NCI-H146 treated with DMSO at 0.1 percent for 48 hours (cell line): ENCODE measurements at regions not wholly inside any gene's neighbourhood (a gene's known extent, or its start where the extent isn't known, plus 50 kb on each side); places are given as distances from the start of the nearest gene placed in this dataset.

ENCODE experiments used
- DNase-seq: peaks from one replicate; lab custom pipeline; 2025; ENCODE audit not compliant: unreplicated experiment; lab: John Stamatoyannopoulos, UW

DNA sequence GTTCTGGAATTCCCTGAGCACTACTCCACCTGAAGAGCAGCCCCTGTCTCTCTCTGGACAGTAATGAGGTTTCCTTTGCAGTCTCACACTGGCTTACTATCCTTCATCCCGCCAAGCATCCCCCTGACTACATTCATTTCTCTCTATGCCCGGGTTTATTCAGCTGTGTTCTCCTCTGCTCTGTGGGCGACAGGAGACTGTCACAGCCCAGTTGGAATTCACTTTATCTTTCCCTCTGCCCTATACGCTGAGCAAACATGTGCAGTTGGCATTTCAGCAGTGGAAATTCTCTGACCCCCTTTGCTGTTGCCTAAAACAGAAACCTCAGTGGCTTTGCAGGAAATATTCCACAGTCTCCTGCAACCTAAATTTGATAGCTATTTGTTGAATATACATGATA is 83.5 kb upstream of the MAX start:
- DNase-seq: no peak

DNA sequence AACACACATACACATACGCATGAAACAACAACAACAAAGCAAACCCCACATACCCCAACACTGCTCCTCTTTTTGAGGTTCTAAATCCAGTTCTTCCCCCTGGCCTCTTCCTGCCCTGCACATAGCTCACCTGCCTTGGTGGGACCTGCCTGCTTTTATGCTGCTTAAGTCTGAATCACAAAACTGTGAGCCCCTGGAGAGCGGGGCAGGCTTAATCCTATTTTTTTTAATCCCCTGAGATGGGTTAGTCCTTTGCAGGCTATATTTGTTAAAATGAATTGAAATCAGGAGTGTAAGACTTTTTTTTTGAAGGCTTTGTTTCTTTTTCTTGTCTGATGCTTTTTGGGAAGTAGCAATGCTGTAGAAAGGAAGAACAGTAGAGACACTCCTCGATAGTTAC is 84.6 kb upstream of the MAX start:
- no peak for DNase-seq

DNA sequence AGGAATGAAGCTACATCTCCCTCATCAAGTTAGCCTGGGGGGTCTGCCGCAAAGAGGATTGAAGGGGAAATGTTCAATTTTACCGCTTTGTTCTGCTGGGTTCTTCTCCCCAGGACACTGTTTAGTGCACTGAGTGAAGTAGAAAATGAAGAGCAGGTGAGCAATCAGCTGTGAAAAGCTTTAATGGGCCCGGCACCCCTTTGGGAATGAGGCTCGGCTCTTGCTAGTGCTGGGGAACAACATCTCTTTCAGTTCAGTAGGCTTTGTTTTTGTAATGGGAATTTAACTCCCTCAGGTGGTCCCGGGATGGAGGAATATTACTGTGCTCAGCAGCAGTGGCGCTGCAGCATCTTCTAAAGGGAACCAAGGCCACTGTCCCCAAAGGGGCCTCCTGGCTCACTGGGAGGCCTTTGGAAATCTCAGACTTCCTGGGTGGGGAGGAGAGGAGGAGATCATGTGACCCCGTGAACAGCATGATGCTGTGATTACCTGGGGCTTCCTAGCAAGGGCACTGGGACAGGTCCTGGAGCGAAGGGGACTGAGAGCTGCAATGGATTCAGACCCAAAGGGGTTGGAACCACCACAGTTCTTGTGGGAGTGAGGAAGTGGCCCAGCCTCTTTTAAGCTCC is 85.2 kb upstream of the MAX start:
- no peak for DNase-seq

GRCh38 chr14:65190312-65190711 is 88.0 kb upstream of the MAX start:
- no peak for DNase-seq

GRCh38 chr14:65191716-65192115 is 89.4 kb upstream of the MAX start:
- DNase-seq: no peak

GRCh38 chr14:65192686-65193085 is 90.4 kb upstream of the MAX start:
- no peak for DNase-seq

- DNase-seq: no peak
Observed at GRCh38 chr14:65193916-65194590, 91.7 kb upstream of the MAX start.

DNA sequence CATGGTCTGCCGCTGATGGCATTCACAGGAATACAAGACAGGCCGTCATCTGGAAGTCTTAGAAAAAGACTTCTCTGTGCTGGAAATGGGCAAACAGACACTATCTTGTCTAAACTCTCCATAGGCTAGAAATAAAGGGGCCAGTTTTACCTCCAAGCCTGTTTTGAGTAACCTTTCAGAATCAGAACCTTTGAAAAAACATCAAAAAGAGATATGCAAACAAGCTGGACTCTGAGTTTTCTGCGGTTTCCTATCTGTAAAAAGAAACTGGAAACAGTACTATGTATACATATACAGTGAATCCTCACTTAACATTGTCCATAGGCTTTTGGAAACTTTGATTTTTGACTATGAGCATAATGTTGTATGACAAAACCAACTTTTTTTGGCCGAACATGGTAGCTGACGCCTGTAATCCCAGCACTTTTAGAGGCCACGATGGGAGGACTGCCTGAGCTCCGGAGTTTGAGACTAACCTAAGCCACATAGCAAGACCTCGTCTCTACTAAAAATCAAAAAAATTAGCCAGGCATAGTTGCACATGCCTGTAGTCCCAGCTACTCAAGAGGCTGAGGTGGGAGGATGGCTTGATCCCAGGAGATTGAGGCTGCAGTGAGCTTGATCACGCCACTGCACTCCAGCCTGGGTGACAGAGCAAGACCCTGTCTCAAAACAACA is 92.9 kb upstream of the MAX start:
- DNase-seq: no peak

- DNase-seq: no peak
Observed at GRCh38 chr14:65198346-65198745, 96.0 kb upstream of the MAX start.

DNA sequence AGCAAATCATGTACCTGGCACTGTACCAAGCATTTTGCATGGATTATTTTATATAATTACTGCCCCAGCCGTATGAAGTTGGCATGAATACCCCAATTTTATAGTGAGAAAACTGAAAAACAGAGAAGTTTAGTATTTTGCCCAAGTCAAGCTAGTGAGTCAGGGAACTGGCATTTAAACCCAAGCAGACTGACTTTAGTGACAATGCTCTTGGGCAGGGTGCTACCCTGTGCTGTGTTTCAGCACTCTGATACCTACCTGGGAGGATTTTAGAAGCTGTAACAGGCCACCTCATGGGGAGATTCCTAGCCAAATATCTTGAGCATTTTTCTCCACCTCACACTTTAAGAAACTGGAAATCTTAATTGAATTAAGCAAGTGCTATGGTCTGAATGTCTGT is 98.1 kb upstream of the MAX start:
- DNase-seq: no peak

- DNase-seq: no peak
Observed at GRCh38 chr14:65203574-65203973, 101.3 kb upstream of the MAX start.

GRCh38 chr14:65204056-65204455 is 101.7 kb upstream of the MAX start:
- DNase-seq: no peak

GRCh38 chr14:65206078-65206447 is 103.7 kb upstream of the MAX start:
- no peak for DNase-seq

DNA sequence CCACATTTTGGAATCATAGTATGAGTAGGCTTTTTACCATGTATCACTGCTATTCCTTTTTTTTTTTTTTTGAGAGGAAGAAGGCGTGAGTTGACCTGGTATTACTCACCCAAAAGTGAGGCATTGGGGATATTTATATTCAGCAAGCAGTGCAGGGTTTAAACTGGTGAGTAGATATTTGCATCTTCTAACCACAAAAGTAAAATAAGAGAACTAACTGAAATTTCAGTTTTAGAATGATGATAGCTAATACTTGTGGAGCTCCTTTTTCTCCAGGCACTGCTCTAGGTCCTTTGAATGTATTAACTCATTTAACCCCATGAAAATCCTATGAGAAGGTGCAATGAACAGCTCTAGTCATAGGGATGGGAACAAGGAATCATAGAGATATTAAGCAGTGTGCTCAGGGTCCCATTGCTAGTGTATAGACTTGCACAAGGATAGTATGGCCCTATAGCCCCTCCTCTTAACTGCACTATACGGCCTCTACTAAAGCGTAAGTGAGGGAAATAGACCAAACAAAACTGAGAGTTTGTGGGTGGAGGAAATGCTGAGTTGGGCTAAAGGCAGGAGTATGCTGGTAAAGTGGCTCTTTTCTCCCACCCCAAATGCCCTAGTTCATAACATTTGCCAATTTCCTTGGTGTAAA is 104.3 kb upstream of the MAX start:
- DNase-seq: no peak

DNA sequence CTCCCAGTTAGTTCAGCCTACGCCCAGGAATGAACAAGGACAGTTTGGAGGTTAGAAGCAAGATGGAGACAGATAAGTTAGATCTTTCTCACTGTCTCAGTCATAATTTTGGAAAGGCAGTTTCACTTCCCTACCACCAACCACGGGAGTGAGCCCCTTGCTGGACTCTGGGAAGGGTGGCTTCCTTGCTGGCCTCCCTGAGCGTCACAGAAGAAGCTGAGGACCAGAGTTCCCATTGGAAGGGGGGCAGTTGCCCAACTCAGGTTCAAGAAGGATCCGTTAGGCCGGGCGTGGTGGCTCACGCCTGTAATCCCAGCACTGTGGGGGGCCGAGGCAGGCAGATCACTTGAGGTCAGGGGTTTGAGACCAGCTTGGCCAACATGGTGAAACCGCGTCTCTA is 106.2 kb upstream of the MAX start:
- DNase-seq: no peak

GRCh38 chr14:65210118-65210821 is 108.0 kb upstream of the MAX start:
- DNase-seq: no peak

GRCh38 chr14:65210822-65211182 is 108.5 kb upstream of the MAX start:
- no peak for DNase-seq

DNA sequence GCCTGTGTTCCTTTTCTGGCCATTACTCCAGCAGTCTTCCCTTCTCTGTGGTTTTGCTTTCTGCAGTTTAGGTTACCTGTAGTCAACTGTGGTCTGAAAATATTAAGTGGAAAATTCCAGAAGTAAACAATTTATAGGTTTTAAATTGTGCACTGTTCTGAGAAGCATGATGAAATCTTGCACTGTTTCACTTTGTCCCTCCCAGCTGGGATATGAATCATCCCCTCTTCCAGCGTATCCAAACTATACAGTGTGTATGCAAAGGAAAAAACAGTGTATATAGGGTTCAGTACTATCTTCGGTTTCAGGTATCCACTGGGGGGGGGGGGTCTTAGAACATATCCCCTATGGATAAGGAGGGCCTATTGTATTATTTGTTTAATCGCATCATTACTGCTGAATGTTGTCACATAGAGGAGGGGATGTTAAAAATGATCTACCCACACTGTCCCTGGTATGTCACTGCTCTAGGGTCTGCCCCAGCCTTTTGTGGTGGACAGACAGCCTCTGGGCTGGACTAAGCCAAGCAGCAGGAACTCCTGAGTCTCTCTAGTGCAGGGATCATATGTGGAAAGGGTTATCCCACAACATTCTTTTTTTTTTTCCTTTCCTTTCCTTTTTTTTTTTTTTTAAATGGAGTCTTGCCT is 109.1 kb upstream of the MAX start:
- DNase-seq: no peak

DNA sequence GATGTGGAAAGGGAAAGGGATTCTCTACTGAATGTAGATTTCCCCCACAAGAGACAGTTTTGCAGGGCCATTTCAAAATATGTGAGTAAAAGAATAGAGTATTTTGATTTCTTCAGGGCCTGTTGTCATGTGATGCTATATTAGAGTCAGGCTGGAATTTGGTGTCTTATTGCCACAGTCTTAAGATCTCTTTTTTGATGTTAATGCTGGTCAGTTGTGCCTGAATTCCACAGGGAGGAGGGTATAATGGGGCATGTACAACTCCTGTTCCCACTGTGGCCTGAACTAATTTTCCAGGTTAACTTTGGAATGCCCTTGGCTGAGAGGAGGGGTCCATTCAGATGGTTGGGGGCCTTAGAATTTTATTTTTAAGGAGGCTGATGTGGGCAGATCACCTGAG is 111.0 kb upstream of the MAX start:
- no peak for DNase-seq

DNA sequence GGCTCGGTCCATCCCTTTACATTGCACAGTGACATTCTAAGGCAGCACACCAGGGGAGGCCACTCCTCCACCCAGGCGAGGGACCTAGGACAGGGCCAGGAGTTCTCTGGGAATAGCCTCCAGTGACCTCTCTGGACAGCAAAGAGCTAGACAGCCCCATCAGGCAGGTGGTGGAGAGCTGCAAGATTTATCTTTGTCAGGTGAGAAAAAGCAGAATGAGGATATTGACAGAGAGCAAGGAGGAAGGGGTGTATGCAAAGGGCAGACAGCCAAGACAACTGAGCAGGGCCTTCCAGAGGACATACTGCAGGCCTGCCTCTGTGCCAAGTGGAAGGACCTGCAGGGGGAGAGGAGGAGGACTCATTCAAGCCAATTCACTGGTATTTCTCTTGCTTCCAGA is 112.4 kb upstream of the MAX start:
- no peak for DNase-seq

- DNase-seq: no peak
Observed at GRCh38 chr14:65219353-65219752, 117.0 kb upstream of the MAX start.
